Neural progenitor cell (in vitro differentiated cells): ENCODE measurements at regions not wholly inside any gene's neighbourhood (a gene's known extent, or its start where the extent isn't known, plus 50 kb on each side); places are given as distances from the start of the nearest gene placed in this dataset.

Source experiments
- DNase-seq: peaks from one replicate; pipeline ENCODE4 v3.0.0-alpha.2; 2016; ENCODE audit warnings: low spot score
- H2AFZ ChIP-seq: fragments of 200-600 bp; sonication (generic); replicated peaks from 2 replicates; pipeline ENCODE4 v1.6.1; 2016; ENCODE audit warnings: antibody characterized with exemption
- H3F3A ChIP-seq: fragments of 200-600 bp; sonication (generic); 2 replicates; pipeline ENCODE4 v1.6.1; 2016; ENCODE audit warnings: antibody characterized with exemption, low read depth
- H3K27ac ChIP-seq: fragments of 200-600 bp; sonication (generic); 2 replicates; pipeline ENCODE4 v1.5.1; 2016; ENCODE audit warnings: mild to moderate bottlenecking
- H3K27me3 ChIP-seq: fragments of 200-600 bp; sonication (generic); 2 replicates; pipeline ENCODE4 v1.6.1; 2016; ENCODE audit warnings: mild to moderate bottlenecking, moderate library complexity
- H3K36me3 ChIP-seq: fragments of 200-600 bp; sonication (generic); 2 replicates; pipeline ENCODE4 v1.5.1; 2016
- H3K4me1 ChIP-seq: fragments of 200-600 bp; sonication (generic); 2 replicates; pipeline ENCODE4 v1.6.1; 2016; ENCODE audit warnings: mixed run types
- H3K4me2 ChIP-seq: fragments of 200-600 bp; sonication (generic); 2 replicates; pipeline ENCODE4 v1.6.1; 2016
- H3K4me3 ChIP-seq: fragments of 200-600 bp; sonication (generic); 2 replicates; pipeline ENCODE4 v1.5.1; 2016
- H3K79me2 ChIP-seq: fragments of 200-600 bp; sonication (generic); 2 replicates; pipeline ENCODE4 v1.6.1; 2016; ENCODE audit warnings: low read depth
- H3K9ac ChIP-seq: fragments of 200-600 bp; sonication (generic); 2 replicates; pipeline ENCODE4 v1.6.1; 2016
- H3K9me3 ChIP-seq: fragments of 200-600 bp; sonication (generic); 2 replicates; pipeline ENCODE4 v1.5.1; 2016; ENCODE audit warnings: low read depth
- H4K20me1 ChIP-seq: fragments of 200-600 bp; sonication (generic); 2 replicates; pipeline ENCODE4 v1.6.1; 2016; ENCODE audit warnings: low read depth
- H3K27ac Mint-ChIP-seq: 3 replicates; pipeline ENCODE4 v1.8.0; 2021; ENCODE audit warnings: mixed read lengths
- H3K27me3 Mint-ChIP-seq: 2 replicates; pipeline ENCODE4 v1.8.0; 2022; ENCODE audit warnings: low read depth, mild to moderate bottlenecking, inconsistent platforms, moderate library complexity, mixed read lengths; ENCODE audit not compliant: insufficient read depth
- H3K36me3 Mint-ChIP-seq: 3 replicates; pipeline ENCODE4 v1.8.0; 2021; ENCODE audit warnings: mixed read lengths
- H3K4me1 Mint-ChIP-seq: 3 replicates; pipeline ENCODE4 v1.8.0; 2021; ENCODE audit warnings: mixed read lengths
- H3K4me3 Mint-ChIP-seq: 3 replicates; pipeline ENCODE4 v1.8.0; 2021; ENCODE audit warnings: mild to moderate bottlenecking, moderate library complexity, mixed read lengths
- H3K9me3 Mint-ChIP-seq: 3 replicates; pipeline ENCODE4 v1.8.0; 2020; ENCODE audit warnings: mixed read lengths
- EZH2 ChIP-seq: fragments of 200-600 bp; sonication (generic); IDR thresholded peaks from 2 replicates; pipeline ENCODE4 v1.6.1; 2017; ENCODE audit warnings: antibody characterized with exemption, mild to moderate bottlenecking, moderate library complexity
- EZH2phosphoT487 ChIP-seq: fragments of 200-600 bp; sonication (generic); IDR thresholded peaks from 2 replicates; pipeline ENCODE4 v1.6.1; 2017; ENCODE audit warnings: antibody characterized with exemption
- TF ChIP-seq, protein P1 (sequence below): fragments of 200-600 bp; sonication (generic); IDR thresholded peaks from 2 replicates; pipeline ENCODE4 v1.5.1; 2017; ENCODE audit warnings: antibody characterized with exemption, mild to moderate bottlenecking

DNA sequence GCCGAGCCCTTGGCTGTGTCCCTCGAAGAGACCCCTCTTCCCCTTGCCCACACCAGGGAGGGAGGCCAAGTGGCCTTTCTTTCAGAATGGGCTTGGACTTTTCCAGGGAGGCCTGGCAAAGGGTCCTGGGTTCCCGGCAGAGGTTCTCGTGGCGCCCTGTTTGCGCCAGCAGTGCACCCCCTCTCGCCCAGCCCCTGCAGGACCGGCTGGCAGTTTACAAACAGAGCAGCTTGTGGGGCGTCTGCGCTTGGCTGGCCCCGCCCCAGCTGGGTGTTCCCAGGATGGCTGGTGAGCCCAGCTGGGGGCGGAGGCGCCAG lies 137.8 kb upstream of the CIBAR2 start:
- TF ChIP-seq, protein P1, sequence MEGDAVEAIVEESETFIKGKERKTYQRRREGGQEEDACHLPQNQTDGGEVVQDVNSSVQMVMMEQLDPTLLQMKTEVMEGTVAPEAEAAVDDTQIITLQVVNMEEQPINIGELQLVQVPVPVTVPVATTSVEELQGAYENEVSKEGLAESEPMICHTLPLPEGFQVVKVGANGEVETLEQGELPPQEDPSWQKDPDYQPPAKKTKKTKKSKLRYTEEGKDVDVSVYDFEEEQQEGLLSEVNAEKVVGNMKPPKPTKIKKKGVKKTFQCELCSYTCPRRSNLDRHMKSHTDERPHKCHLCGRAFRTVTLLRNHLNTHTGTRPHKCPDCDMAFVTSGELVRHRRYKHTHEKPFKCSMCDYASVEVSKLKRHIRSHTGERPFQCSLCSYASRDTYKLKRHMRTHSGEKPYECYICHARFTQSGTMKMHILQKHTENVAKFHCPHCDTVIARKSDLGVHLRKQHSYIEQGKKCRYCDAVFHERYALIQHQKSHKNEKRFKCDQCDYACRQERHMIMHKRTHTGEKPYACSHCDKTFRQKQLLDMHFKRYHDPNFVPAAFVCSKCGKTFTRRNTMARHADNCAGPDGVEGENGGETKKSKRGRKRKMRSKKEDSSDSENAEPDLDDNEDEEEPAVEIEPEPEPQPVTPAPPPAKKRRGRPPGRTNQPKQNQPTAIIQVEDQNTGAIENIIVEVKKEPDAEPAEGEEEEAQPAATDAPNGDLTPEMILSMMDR, result no peak
- TF ChIP-seq EZH2phosphoT487 (no peak), EZH2 (no peak)
- H3K27ac ChIP-seq, result no peak overlapping the region
- H3K4me1 ChIP-seq, result peaks cover 15% of the 10 kb centered on the region
- no peak overlapping the region for H3K4me3 Mint-ChIP-seq
- H3K79me2 ChIP-seq, result no peaks in the 10 kb centered on the region
- peaks cover 37% of the 10 kb centered on the region for H3K4me1 Mint-ChIP-seq
- H4K20me1 ChIP-seq, result peaks cover 3% of the 10 kb centered on the region
- H3K27me3 ChIP-seq, result no peaks in the 10 kb centered on the region
- H3K4me3 ChIP-seq, result no peak overlapping the region
- H3K36me3 Mint-ChIP-seq, result no peaks in the 10 kb centered on the region
- no peaks in the 10 kb centered on the region for H3K36me3 ChIP-seq
- no peak overlapping the region for H3K9ac ChIP-seq
- no peaks in the 10 kb centered on the region for H3K9me3 Mint-ChIP-seq
- H3K4me2 ChIP-seq, result no peak overlapping the region
- no peak for DNase-seq
- peaks cover 17% of the 10 kb centered on the region for H3K27me3 Mint-ChIP-seq
- H2AFZ ChIP-seq, result no peak overlapping the region
- peaks cover 5% of the 10 kb centered on the region for H3F3A ChIP-seq
- no peaks in the 10 kb centered on the region for H3K9me3 ChIP-seq
- no peak overlapping the region for H3K27ac Mint-ChIP-seq

DNA sequence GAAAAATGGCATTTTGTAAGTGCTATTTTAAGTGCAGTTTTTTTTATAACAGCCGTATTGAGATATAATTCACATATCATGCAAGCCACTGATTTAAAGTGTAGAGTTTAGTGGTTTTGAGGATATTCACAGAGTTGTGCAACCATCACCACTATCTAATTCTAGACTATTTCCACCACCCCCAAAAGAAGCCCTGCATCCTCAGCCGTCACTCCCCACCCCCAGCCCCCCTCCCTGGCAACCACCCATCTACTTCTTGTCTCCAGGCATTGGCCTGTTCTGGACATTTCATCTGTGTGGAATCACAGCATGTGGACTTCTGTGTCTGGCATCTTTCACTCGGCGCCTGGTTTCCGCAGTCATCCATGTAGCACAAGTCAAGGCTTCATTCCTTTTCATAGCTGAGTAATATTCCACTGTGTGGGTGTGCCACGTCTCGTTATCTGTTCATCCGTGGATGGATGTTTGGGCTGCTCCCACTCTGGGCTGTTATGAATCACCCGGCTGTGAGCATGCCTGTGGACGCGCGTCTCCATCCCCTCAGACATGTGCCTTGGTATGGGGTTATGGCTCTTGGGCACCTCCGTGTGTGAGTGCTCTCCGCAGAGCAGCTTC lies 138.4 kb upstream of the CIBAR2 start:
- no peaks in the 10 kb centered on the region for H3K36me3 ChIP-seq
- TF ChIP-seq EZH2 (no peak), EZH2phosphoT487 (no peak)
- TF ChIP-seq, protein P1, result no peak
- no peaks in the 10 kb centered on the region for H3K79me2 ChIP-seq
- H3K4me1 ChIP-seq, result peaks cover 15% of the 10 kb centered on the region
- no peak for DNase-seq
- H3K27ac ChIP-seq, result no peak overlapping the region
- Mint-ChIP-seq H3K4me3 (no peak overlapping the region), H3K36me3 (no peaks in the 10 kb centered on the region), H3K27ac (no peak overlapping the region), H3K4me1 (peaks cover 31% of the 10 kb centered on the region), H3K27me3 (peaks cover 13% of the 10 kb centered on the region), H3K9me3 (no peaks in the 10 kb centered on the region)
- H2AFZ ChIP-seq, result no peak overlapping the region
- H3K27me3 ChIP-seq, result no peaks in the 10 kb centered on the region
- H3K9ac ChIP-seq, result no peak overlapping the region
- H4K20me1 ChIP-seq, result peaks cover 3% of the 10 kb centered on the region
- H3K4me3 ChIP-seq, result no peak overlapping the region
- no peak overlapping the region for H3K4me2 ChIP-seq
- peaks cover 2% of the 10 kb centered on the region for H3F3A ChIP-seq
- no peaks in the 10 kb centered on the region for H3K9me3 ChIP-seq

DNA sequence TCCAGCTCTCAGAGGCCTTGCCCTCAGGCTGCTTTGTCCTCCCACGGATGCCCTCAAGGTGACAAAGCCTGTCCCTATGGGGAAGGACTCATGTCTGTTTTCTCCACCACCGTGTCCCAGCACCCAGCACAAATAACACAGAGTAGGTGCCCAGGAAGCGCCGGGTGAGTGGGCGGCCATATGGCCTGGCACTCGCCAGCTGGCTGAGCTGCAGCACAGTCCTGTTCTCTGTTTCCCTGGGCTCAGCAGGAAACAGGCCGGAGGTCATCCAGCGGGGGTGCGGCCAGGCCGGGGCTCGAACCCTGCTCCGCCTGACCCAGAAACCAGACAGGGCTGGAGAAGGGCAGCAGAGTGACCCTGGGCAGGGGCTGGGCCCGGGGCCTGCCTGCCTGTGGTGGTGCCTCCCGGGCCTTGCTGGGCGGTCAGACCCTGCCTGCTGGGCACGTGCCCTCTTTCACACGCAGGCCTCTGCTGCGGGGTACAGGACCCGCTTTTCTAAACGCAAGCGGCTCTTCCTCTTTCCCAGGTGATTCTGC lies 139.0 kb upstream of the CIBAR2 start:
- H3K9me3 ChIP-seq, result no peaks in the 10 kb centered on the region
- DNase-seq, result no peak
- peaks cover 26% of the 10 kb centered on the region for H3K4me1 Mint-ChIP-seq
- no peaks in the 10 kb centered on the region for H3K27me3 ChIP-seq
- H3K9me3 Mint-ChIP-seq, result no peaks in the 10 kb centered on the region
- H3K9ac ChIP-seq, result no peak overlapping the region
- peaks cover 15% of the 10 kb centered on the region for H3K4me1 ChIP-seq
- no peak overlapping the region for H2AFZ ChIP-seq
- no peak overlapping the region for H3K4me3 Mint-ChIP-seq
- H3K27ac Mint-ChIP-seq, result peak overlapping the region; percentile 42
- peaks cover 10% of the 10 kb centered on the region for H3K27me3 Mint-ChIP-seq
- H3F3A ChIP-seq, result peaks cover 2% of the 10 kb centered on the region
- H3K79me2 ChIP-seq, result no peaks in the 10 kb centered on the region
- TF ChIP-seq EZH2phosphoT487 (no peak), EZH2 (no peak)
- TF ChIP-seq, protein P1, result no peak
- no peaks in the 10 kb centered on the region for H3K36me3 Mint-ChIP-seq
- H3K4me2 ChIP-seq, result no peak overlapping the region
- no peak overlapping the region for H3K4me3 ChIP-seq
- H3K27ac ChIP-seq, result no peak overlapping the region
- no peaks in the 10 kb centered on the region for H3K36me3 ChIP-seq
- peaks cover 3% of the 10 kb centered on the region for H4K20me1 ChIP-seq
